Ovary (tissue), 3 donors: ENCODE measurements at regions not wholly inside any gene's neighbourhood (a gene's known extent, or its start where the extent isn't known, plus 50 kb on each side); places are given as distances from the start of the nearest gene placed in this dataset.

Source experiments
- EP300 ChIP-seq: sonication (generic); formaldehyde crosslinking; IDR thresholded peaks from one replicate; pipeline ENCODE4 v1.6.1; 2017; ENCODE audit warnings: antibody characterized with exemption
- POLR2A ChIP-seq: fragments of 450-650 bp; IDR thresholded peaks from one replicate; pipeline ENCODE4 v1.6.1; 2017; ENCODE audit warnings: antibody characterized with exemption, mild to moderate bottlenecking, moderate library complexity
- TF ChIP-seq, protein P1 (sequence below), 3 donors: fragments of 450-650 bp in 2 of 3; fragments of 200-600 bp in 1 of 3; IDR thresholded peaks; one replicate each; pipeline versions ENCODE4 v1.5.1 to v1.8.0; 2016 to 2022; ENCODE audit warnings: antibody characterized with exemption in 3 of 3, mild to moderate bottlenecking in 1 of 3
- donor health status: DM: no; HTN: no; CAD: no.

DNA sequence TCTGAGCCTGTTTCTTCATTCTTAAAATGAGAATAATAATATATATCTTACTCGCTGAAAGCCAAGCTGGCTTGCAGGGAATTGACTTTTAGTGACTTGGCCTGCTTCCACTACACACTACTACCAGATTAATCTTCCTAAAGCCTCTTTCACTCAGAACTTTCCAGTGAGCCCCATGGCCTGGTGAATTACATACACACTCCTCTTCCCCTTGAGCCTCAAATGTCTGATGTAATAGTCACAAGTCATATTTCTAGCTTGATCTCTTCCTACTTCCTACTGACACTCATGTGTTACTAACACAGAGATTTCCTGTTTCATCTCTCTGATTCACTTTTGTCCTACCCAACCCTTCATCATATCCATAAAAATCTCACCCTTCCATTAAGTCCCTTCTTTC is 82.7 kb upstream of the SOX2 start:
- TF ChIP-seq, protein P1, sequence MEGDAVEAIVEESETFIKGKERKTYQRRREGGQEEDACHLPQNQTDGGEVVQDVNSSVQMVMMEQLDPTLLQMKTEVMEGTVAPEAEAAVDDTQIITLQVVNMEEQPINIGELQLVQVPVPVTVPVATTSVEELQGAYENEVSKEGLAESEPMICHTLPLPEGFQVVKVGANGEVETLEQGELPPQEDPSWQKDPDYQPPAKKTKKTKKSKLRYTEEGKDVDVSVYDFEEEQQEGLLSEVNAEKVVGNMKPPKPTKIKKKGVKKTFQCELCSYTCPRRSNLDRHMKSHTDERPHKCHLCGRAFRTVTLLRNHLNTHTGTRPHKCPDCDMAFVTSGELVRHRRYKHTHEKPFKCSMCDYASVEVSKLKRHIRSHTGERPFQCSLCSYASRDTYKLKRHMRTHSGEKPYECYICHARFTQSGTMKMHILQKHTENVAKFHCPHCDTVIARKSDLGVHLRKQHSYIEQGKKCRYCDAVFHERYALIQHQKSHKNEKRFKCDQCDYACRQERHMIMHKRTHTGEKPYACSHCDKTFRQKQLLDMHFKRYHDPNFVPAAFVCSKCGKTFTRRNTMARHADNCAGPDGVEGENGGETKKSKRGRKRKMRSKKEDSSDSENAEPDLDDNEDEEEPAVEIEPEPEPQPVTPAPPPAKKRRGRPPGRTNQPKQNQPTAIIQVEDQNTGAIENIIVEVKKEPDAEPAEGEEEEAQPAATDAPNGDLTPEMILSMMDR (IDR thresholded peaks at IDR 0.05) = no peak
- TF ChIP-seq EP300 (no peak), POLR2A (no peak)
